CD14-positive monocyte (primary cell): ENCODE measurements at regions not wholly inside any gene's neighbourhood (a gene's known extent, or its start where the extent isn't known, plus 50 kb on each side); places are given as distances from the start of the nearest gene placed in this dataset.

Source experiments
- DNase-seq, 3 donors: peaks; one replicate each; pipeline ENCODE4 v3.0.0-alpha.2; 2011 to 2022
- H2AFZ ChIP-seq: 2 replicates; pipeline ENCODE4 v1.6.0; 2012; ENCODE audit warnings: mild to moderate bottlenecking, low read depth, low read length, inconsistent platforms; ENCODE audit not compliant: insufficient read depth, poor library complexity, severe bottlenecking
- H3K27ac ChIP-seq, 2 donors: 1 replicate in 1 of 2; 2 replicates in 1 of 2; pipeline ENCODE4 v1.5.1; 2012 to 2013; ENCODE audit warnings: low read length in 2 of 2, control low read depth in 1 of 2, inconsistent platforms in 1 of 2, low read depth in 1 of 2, mild to moderate bottlenecking in 1 of 2
- H3K27me3 ChIP-seq, 2 donors: one replicate each; pipeline versions ENCODE4 v1.6.0 to v1.6.1; 2011 to 2013; ENCODE audit warnings: low read length in 2 of 2; ENCODE audit not compliant: control insufficient read depth in 2 of 2, insufficient read depth in 2 of 2
- H3K36me3 ChIP-seq, 2 donors: replicated peaks in 1 of 2; 1 replicate in 1 of 2; 2 replicates in 1 of 2; pipeline versions ENCODE4 v1.5.1 to v1.6.1; 2012 to 2013; ENCODE audit warnings: low read length in 2 of 2, control low read depth in 1 of 2, inconsistent platforms in 1 of 2, mild to moderate bottlenecking in 1 of 2; ENCODE audit not compliant: insufficient read depth in 2 of 2, control insufficient read depth in 1 of 2
- H3K4me1 ChIP-seq, 2 donors: 1 replicate in 1 of 2; 2 replicates in 1 of 2; pipeline versions ENCODE4 v1.5.1 to v1.6.1; 2012 to 2013; ENCODE audit warnings: low read length in 2 of 2, control low read depth in 1 of 2, inconsistent platforms in 1 of 2, mild to moderate bottlenecking in 1 of 2, moderate library complexity in 1 of 2; ENCODE audit not compliant: insufficient read depth in 2 of 2, control insufficient read depth in 1 of 2
- H3K4me2 ChIP-seq: replicated peaks from 2 replicates; pipeline ENCODE3; 2012; ENCODE audit warnings: low read length, moderate library complexity, mild to moderate bottlenecking; ENCODE audit not compliant: poor library complexity, severe bottlenecking; ENCODE audit errors: extremely low read depth
- H3K4me3 ChIP-seq, 3 experiments: fragments of 200-600 bp in 1 of 3; sonication (generic) in 1 of 3; replicated peaks in 1 of 3; 1 replicate in 2 of 3; 2 replicates in 1 of 3; pipeline ENCODE4 v1.5.1; 2011 to 2013; ENCODE audit warnings: low read length in 3 of 3, mild to moderate bottlenecking in 3 of 3, control low read depth in 2 of 3, low read depth in 2 of 3, inconsistent platforms in 1 of 3, moderate library complexity in 1 of 3
- H3K79me2 ChIP-seq: 2 replicates; pipeline ENCODE4 v1.6.0; 2012; ENCODE audit warnings: mild to moderate bottlenecking, control low read depth, inconsistent platforms, low read length, moderate library complexity; ENCODE audit not compliant: insufficient read depth
- H3K9ac ChIP-seq: 2 replicates; pipeline ENCODE4 v1.6.0; 2017; ENCODE audit warnings: low read length, mild to moderate bottlenecking; ENCODE audit not compliant: insufficient read depth, poor library complexity, severe bottlenecking
- H3K9me3 ChIP-seq, 2 donors: replicated peaks in 1 of 2; 1 replicate in 1 of 2; 2 replicates in 1 of 2; pipeline versions ENCODE4 v1.5.1 to v1.6.1; 2012 to 2013; ENCODE audit warnings: low read length in 2 of 2, control low read depth in 1 of 2; ENCODE audit not compliant: control insufficient read depth in 1 of 2, insufficient read depth in 1 of 2
- H4K20me1 ChIP-seq: 2 replicates; pipeline ENCODE4 v1.6.0; 2012; ENCODE audit warnings: mild to moderate bottlenecking, low read length, control low read depth, moderate library complexity; ENCODE audit not compliant: insufficient read depth
- H3K27ac Mint-ChIP-seq, 7 donors: one replicate each; pipeline ENCODE4 v1.8.0; 2020; ENCODE audit warnings: mild to moderate bottlenecking in 7 of 7, mixed read lengths in 7 of 7, moderate library complexity in 6 of 7, inconsistent platforms in 2 of 7
- H3K27me3 Mint-ChIP-seq, 3 donors: one replicate each; pipeline ENCODE4 v1.8.0; 2021 to 2022; ENCODE audit warnings: low read depth in 3 of 3, mild to moderate bottlenecking in 3 of 3, mixed read lengths in 3 of 3, moderate library complexity in 3 of 3, inconsistent platforms in 1 of 3
- H3K36me3 Mint-ChIP-seq, 2 donors: one replicate each; pipeline ENCODE4 v1.8.0; 2020; ENCODE audit warnings: mixed read lengths in 2 of 2, inconsistent platforms in 1 of 2, mild to moderate bottlenecking in 1 of 2
- H3K4me1 Mint-ChIP-seq: one replicate; pipeline ENCODE4 v1.8.0; 2020; ENCODE audit warnings: mild to moderate bottlenecking, mixed read lengths
- H3K4me3 Mint-ChIP-seq, 2 donors: one replicate each; pipeline ENCODE4 v1.8.0; 2020; ENCODE audit warnings: mild to moderate bottlenecking in 2 of 2, mixed read lengths in 2 of 2, moderate library complexity in 1 of 2
- H3K9me3 Mint-ChIP-seq, 7 donors: one replicate each; pipeline ENCODE4 v1.8.0; 2020 to 2022; ENCODE audit warnings: mixed read lengths in 7 of 7, mild to moderate bottlenecking in 6 of 7, moderate library complexity in 6 of 7, inconsistent platforms in 2 of 7
- WGBS: methylation state at CpG from one replicate; pipeline ENCODE4 v1.1.5; 2013; ENCODE audit warnings: missing lambda C conversion rate; ENCODE audit not compliant: insufficient coverage; 5-methylcytosine and 5-hydroxymethylcytosine counted together
- intact Hi-C, 2 donors: fragments of 100-400 bp; cut with micrococcal nuclease; formaldehyde crosslinking; loops; one replicate each; pipeline versions ENCODE4 v1.15.0 to v1.15.1; 2023
- TF ChIP-seq, protein P1 (sequence below): fragments of 200-600 bp; IDR thresholded peaks from one replicate; pipeline ENCODE4 v1.8.0; 2022; ENCODE audit warnings: antibody characterized with exemption, mild to moderate bottlenecking

DNA sequence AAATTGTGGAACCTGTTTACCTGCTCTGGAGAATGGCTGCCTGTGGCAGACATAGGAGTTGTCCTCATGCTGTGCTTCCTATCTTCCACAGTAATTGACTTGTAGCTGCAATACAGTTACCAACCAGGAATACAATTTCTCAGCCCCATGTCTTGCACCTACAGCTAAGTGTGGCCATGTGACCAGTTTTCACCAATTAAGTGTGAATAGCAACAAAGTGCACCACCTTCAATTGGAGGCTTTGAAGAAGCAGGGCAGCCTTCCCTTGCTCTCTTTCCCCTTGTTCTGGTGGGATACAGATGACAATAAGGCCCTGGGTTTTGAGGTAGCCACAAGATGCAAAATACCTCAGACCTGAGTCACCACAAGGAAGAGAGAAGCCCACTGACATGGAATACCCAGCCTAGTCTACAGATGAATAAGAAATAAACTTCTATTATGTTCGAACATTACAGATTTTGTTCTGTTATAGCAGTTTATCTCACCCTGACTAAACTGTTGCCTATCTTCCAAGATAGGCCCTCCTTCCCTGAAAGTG is 70.2 kb upstream of the S1PR1 start:
- H3K27ac ChIP-seq = no peak overlapping the region
- Mint-ChIP-seq H3K4me1 (peaks cover 14% of the 10 kb centered on the region), H3K36me3 (no peaks in the 10 kb centered on the region), H3K27me3 (no peaks in the 10 kb centered on the region), H3K9me3 (peaks cover 0 to 2% (median 0%) of the 10 kb centered on the region in 7 donors), H3K4me3 (no peak overlapping the region), H3K27ac (no peak overlapping the region)
- TF ChIP-seq, protein P1, sequence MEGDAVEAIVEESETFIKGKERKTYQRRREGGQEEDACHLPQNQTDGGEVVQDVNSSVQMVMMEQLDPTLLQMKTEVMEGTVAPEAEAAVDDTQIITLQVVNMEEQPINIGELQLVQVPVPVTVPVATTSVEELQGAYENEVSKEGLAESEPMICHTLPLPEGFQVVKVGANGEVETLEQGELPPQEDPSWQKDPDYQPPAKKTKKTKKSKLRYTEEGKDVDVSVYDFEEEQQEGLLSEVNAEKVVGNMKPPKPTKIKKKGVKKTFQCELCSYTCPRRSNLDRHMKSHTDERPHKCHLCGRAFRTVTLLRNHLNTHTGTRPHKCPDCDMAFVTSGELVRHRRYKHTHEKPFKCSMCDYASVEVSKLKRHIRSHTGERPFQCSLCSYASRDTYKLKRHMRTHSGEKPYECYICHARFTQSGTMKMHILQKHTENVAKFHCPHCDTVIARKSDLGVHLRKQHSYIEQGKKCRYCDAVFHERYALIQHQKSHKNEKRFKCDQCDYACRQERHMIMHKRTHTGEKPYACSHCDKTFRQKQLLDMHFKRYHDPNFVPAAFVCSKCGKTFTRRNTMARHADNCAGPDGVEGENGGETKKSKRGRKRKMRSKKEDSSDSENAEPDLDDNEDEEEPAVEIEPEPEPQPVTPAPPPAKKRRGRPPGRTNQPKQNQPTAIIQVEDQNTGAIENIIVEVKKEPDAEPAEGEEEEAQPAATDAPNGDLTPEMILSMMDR = no peak
- no peak overlapping the region for H3K4me2 ChIP-seq
- DNase-seq = no peak
- peaks cover 10 to 14% of the 10 kb centered on the region in 2 donors for H3K4me1 ChIP-seq
- WGBS = no CpG with 5 or more reads among the region's 1 CpG
- H3K79me2 ChIP-seq = no peaks in the 10 kb centered on the region
- H3K36me3 ChIP-seq = no peaks in the 10 kb centered on the region
- H3K9ac ChIP-seq = no peak overlapping the region
- no peaks in the 10 kb centered on the region for H3K27me3 ChIP-seq
- intact Hi-C loops = no loop called here
- no peaks in the 10 kb centered on the region for H3K9me3 ChIP-seq
- no peak overlapping the region for H2AFZ ChIP-seq
- no peaks in the 10 kb centered on the region for H4K20me1 ChIP-seq
- H3K4me3 ChIP-seq = no peak overlapping the region

DNA sequence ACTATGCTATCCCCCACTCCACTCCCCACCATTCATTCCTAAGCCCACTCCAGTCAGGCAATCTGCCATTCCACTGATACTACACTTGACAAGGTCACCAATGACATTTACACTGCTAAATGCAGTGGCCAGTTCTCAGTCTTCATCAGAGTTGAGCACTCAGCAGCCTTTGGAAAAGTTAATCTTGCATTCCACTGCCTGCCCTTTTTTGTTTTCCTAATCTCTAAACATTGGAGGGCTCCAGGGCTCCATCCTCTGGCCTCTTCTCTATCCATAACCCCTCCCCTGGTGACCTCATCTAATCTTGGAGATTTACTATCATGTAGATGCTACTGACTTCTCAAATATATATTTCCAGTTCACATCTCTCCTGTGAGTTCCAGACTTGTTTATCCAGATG is 70.9 kb upstream of the S1PR1 start:
- Histone ChIP-seq H3K9me3 (no peaks in the 10 kb centered on the region), H2AFZ (no peak overlapping the region), H3K4me1 (peaks cover 10 to 14% of the 10 kb centered on the region in 2 donors), H3K36me3 (no peaks in the 10 kb centered on the region), H4K20me1 (no peaks in the 10 kb centered on the region), H3K4me2 (no peak overlapping the region), H3K27me3 (no peaks in the 10 kb centered on the region), H3K79me2 (no peaks in the 10 kb centered on the region), H3K9ac (no peak overlapping the region), H3K27ac (no peak overlapping the region), H3K4me3 (no peak overlapping the region)
- no peak overlapping the region for H3K4me3 Mint-ChIP-seq
- H3K9me3 Mint-ChIP-seq = peaks cover 0 to 2% (median 0%) of the 10 kb centered on the region in 7 donors
- no peaks in the 10 kb centered on the region for H3K36me3 Mint-ChIP-seq
- TF ChIP-seq, protein P1 = no peak
- no peak for DNase-seq
- peak overlapping the region in 2 of 7 donors; percentile 31 to 32 for H3K27ac Mint-ChIP-seq
- H3K27me3 Mint-ChIP-seq = no peaks in the 10 kb centered on the region
- H3K4me1 Mint-ChIP-seq = peaks cover 14% of the 10 kb centered on the region
- intact Hi-C loops = no loop called here
